Stomach (tissue), 8 donors: ENCODE measurements at regions not wholly inside any gene's neighbourhood (a gene's known extent, or its start where the extent isn't known, plus 50 kb on each side); places are given as distances from the start of the nearest gene placed in this dataset.

Source experiments
- DNase-seq, 2 donors: peaks; one replicate each; pipeline versions ENCODE4 v3.0.0 to v3.0.0-alpha.2; 2013 to 2019
- H3K27ac ChIP-seq, 5 donors: fragments of 200-600 bp in 4 of 5; sonication (generic) in 4 of 5; one replicate each; pipeline ENCODE4 v1.5.1; 2013 to 2019; ENCODE audit warnings: mild to moderate bottlenecking in 1 of 5, moderate library complexity in 1 of 5
- H3K27me3 ChIP-seq, 3 donors: fragments of 200-600 bp; sonication (generic); one replicate each; pipeline ENCODE4 v1.5.1; 2017 to 2019; ENCODE audit warnings: mixed run types in 1 of 3
- H3K36me3 ChIP-seq, 4 donors: fragments of 200-600 bp; sonication (generic); 1 replicate in 3 of 4; 2 replicates in 1 of 4; pipeline ENCODE4 v1.5.1; 2016 to 2019
- H3K4me1 ChIP-seq, 4 donors: fragments of 200-600 bp; sonication (generic); one replicate each; pipeline ENCODE4 v1.5.1; 2016 to 2019
- H3K4me3 ChIP-seq, 4 donors: fragments of 200-600 bp; sonication (generic) in 3 of 4; one replicate each; pipeline ENCODE4 v1.5.1; 2016 to 2019; ENCODE audit warnings: mild to moderate bottlenecking in 1 of 4
- H3K9me3 ChIP-seq, 4 donors: fragments of 200-600 bp; sonication (generic); one replicate each; pipeline ENCODE4 v1.5.1; 2016 to 2019
- CTCF ChIP-seq, 7 experiments: fragments of 450-650 bp in 4 of 7; fragments of 200-600 bp in 3 of 7; sonication (generic) in 3 of 7; IDR thresholded peaks; one replicate each; pipeline ENCODE4 v1.5.1; 2016 to 2019; ENCODE audit warnings: antibody characterized with exemption in 7 of 7, control low read depth in 2 of 7, mild to moderate bottlenecking in 1 of 7
- EP300 ChIP-seq: sonication (generic); formaldehyde crosslinking; IDR thresholded peaks from one replicate; pipeline ENCODE4 v1.6.1; 2017; ENCODE audit warnings: antibody characterized with exemption
- POLR2A ChIP-seq, 4 donors: fragments of 450-650 bp; IDR thresholded peaks; one replicate each; pipeline ENCODE4 v1.6.1; 2016; ENCODE audit warnings: antibody characterized with exemption in 4 of 4, control low read depth in 2 of 4, mild to moderate bottlenecking in 1 of 4, moderate library complexity in 1 of 4
- POLR2AphosphoS5 ChIP-seq, 3 donors: sonication (generic); formaldehyde crosslinking; IDR thresholded peaks; one replicate each; pipeline ENCODE4 v1.6.1; 2016; ENCODE audit warnings: antibody characterized with exemption in 3 of 3
- WGBS, 5 donors: extraction: QIAGEN DNeasy Blood & Tissue Kit in 3 of 5; methylation state at CpG; one replicate each; pipeline versions ENCODE4 v1.1.5 to v1.1.7; 2013 to 2018; 5-methylcytosine and 5-hydroxymethylcytosine counted together
- intact Hi-C: fragments of 100-400 bp; cut with DNase I; formaldehyde crosslinking; loops from one replicate; pipeline ENCODE4 v1.15.1; 2023; ENCODE audit warnings: low total_unique reads
- donor health status: healthy with polysubstance abuse.
- donor health status: Bipolar disorder and iron deficiency.
- donor health status: healthy.

- 57 to 68% (median 67%) methylated on average over 4 of the region's 4 CpGs for WGBS, 5 donors
- Histone ChIP-seq H3K9me3 (no peaks in the 10 kb centered on the region), H3K36me3 (peaks cover 0 to 30% (median 24%) of the 10 kb centered on the region in 4 donors), H3K4me1 (no peaks in the 10 kb centered on the region), H3K27ac (no peak overlapping the region), H3K27me3 (no peaks in the 10 kb centered on the region), H3K4me3 (no peak overlapping the region)
- intact Hi-C loops: no loop called here
- TF ChIP-seq POLR2A (IDR thresholded peaks at IDR 0.05) (no peak), CTCF (IDR thresholded peaks at IDR 0.05) (no peak), POLR2AphosphoS5 (IDR thresholded peaks at IDR 0.05) (no peak), EP300 (no peak)
- DNase-seq: no peak
Observed at GRCh38 chr13:73691891-73692290, 442.3 kb downstream of the KLF12 start.

- Histone ChIP-seq H3K27me3 (no peaks in the 10 kb centered on the region), H3K36me3 (peaks cover 0 to 5% (median 2%) of the 10 kb centered on the region in 4 donors), H3K4me1 (no peaks in the 10 kb centered on the region), H3K27ac (no peak overlapping the region), H3K4me3 (no peak overlapping the region), H3K9me3 (no peaks in the 10 kb centered on the region)
- TF ChIP-seq POLR2AphosphoS5 (IDR thresholded peaks at IDR 0.05) (no peak), CTCF (IDR thresholded peaks at IDR 0.05) (no peak), EP300 (no peak), POLR2A (IDR thresholded peaks at IDR 0.05) (no peak)
- no peak for DNase-seq
- intact Hi-C loops: no loop called here
Observed at GRCh38 chr13:73687929-73688328, 446.3 kb downstream of the KLF12 start.

- intact Hi-C loops: no loop called here
- no peak for DNase-seq
- H3K4me3 ChIP-seq: no peak overlapping the region
- H3K4me1 ChIP-seq: no peaks in the 10 kb centered on the region
- no peaks in the 10 kb centered on the region for H3K27me3 ChIP-seq
- peaks cover 0 to 4% (median 0%) of the 10 kb centered on the region in 4 donors for H3K36me3 ChIP-seq
- 92 to 95% (median 93%) methylated on average over 4 of the region's 4 CpGs for WGBS, 5 donors
- no peak overlapping the region for H3K27ac ChIP-seq
- no peak for TF ChIP-seq EP300
- TF ChIP-seq POLR2AphosphoS5 (IDR thresholded peaks at IDR 0.05): no peak
- TF ChIP-seq CTCF (IDR thresholded peaks at IDR 0.05): no peak
- no peak for TF ChIP-seq POLR2A (IDR thresholded peaks at IDR 0.05)
- H3K9me3 ChIP-seq: no peaks in the 10 kb centered on the region
Observed at GRCh38 chr13:73687087-73687486, 447.1 kb downstream of the KLF12 start.

GRCh38 chr13:73684750-73685149, 449.5 kb downstream of the KLF12 start:
- intact Hi-C loops: no loop called here
- H3K27ac ChIP-seq: no peak overlapping the region
- WGBS, 5 donors: 88 to 93% (median 92%) methylated on average over 11 of the region's 11 CpGs

More at GRCh38 chr13:73684750-73685149, 449.5 kb downstream of the KLF12 start:
- no peaks in the 10 kb centered on the region for H3K27me3 ChIP-seq
- no peaks in the 10 kb centered on the region for H3K36me3 ChIP-seq
- no peak for DNase-seq
- no peak for TF ChIP-seq POLR2A (IDR thresholded peaks at IDR 0.05)
- TF ChIP-seq CTCF (IDR thresholded peaks at IDR 0.05): no peak
- no peak for TF ChIP-seq EP300
- no peak for TF ChIP-seq POLR2AphosphoS5 (IDR thresholded peaks at IDR 0.05)
- no peaks in the 10 kb centered on the region for H3K4me1 ChIP-seq
- H3K9me3 ChIP-seq: no peaks in the 10 kb centered on the region
- no peak overlapping the region for H3K4me3 ChIP-seq
